ENCODE measurements at regions not wholly inside any gene's neighbourhood (a gene's known extent, or its start where the extent isn't known, plus 50 kb on each side); places are given as distances from the start of the nearest gene placed in this dataset.

DNA sequence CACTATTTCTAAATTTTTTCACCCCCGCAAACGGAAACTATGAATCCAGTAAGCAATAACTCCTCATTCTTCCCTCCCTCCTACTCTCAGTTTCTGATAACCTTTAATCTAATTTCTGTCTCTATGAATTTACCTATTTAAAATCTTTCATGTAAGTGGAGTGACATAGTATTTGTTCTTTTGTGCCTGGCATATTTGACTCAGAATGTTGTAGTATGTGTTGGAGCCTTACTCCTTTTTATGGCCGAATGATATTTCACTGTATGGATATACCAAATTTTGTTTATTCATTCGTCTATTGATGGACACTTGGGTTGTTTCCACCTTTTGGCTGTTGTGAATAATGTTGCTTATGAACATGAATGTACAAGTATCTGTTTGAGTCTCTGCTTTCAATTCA is 61.1 kb upstream of the C1GALT1C1 start:
- no peak for DNase-seq

DNA sequence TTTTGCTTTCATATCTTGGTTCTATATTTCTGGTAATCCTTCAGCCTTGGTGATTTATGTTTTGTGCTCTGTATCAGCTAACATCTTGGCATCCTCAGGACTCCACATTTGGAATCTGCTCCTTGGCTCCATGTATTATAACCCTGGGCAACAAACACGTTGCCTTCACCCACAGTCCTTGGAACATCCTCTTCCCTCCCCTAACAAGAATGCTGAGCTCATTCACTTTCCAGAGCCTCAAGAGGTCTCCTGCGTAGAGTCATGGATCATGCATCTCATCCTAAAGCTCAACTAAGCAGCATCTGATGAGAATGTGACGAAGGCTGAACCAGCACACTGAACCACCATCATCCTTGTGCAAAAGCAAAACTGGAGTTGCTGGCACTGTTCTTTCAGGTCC is 60.5 kb upstream of the C1GALT1C1 start:
- DNase-seq: no peak

DNA sequence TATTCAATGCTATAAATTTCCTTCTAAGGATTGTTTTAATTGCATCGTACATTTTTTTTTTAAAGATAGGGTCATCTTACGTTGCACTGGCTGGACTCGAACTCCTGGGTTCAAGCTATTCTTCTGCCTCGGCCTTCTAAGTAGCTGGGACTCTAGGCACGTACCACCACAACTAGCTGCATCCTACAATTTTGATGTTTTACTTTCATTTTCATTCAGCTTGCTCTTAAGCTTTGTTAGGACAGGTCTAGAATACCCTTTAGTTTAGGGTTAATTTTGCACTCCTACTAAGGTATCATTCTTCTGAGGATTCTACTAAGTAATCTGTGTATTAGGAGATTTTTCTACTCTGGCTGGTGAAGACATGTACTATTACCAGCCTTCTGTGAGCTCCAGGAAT is 50.2 kb upstream of the C1GALT1C1 start:
- DNase-seq: no peak
